ENCODE measurements at regions not wholly inside any gene's neighbourhood (a gene's known extent, or its start where the extent isn't known, plus 50 kb on each side); places are given as distances from the start of the nearest gene placed in this dataset.
"Not testable (repeated sequence)": the region's sequence is repeated elsewhere in the genome, so short reads cannot be mapped to it uniquely, and the experiment has no call there.

DNA sequence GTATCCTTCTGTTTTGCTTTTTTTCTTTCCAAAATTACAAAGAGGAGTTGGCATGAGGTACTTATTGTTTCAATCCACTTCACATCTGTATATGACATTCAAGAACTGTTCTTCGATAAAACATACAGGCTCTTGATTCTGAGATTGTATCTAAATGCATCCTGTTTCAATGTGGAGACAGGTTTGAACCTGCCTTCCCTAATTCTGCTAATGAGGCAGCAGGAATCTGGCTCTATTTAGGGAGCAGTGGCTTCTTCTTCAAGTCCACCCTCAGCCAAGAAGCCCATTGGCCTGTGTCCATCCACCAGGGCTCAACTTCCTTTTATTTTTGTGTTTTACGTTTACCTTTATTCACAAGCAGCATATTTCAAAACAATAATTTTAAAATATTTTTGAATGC lies 84.8 kb upstream of the PIK3C3 start:
- Histone ChIP-seq H3K36me3 (ENCODE audit: control insufficient read depth in 2 of 2, insufficient read depth in 2 of 2, low read length in 2 of 2) (no peaks in the 10 kb centered on the region), H3K27ac (ENCODE audit: low read length) (no peak overlapping the region), H3K9me3 (ENCODE audit: control insufficient read depth in 2 of 2, low read length in 2 of 2) (no peaks in the 10 kb centered on the region)

DNA sequence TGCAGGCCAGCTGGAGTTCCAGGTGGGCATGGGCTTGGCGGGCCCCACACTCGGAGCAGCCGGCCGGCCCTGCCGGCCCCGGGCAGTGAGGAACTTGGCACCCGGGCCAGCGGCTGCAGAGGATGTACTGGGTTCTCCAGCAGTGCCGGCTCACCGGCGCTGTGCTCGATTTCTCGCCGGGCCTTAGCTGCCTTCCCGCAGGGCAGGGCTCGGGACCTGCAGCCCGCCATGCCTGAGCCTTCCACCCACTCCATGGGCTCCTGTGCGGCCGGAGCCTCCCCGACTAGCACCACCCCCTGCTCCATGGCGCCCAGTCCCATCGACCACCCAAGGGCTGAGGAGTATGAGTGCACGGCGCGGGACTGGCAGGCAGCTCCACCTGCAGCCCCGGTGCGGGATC lies 89.2 kb upstream of the PIK3C3 start:
- not testable (repeated sequence) for H3K4me1 ChIP-seq (ENCODE audit: control insufficient read depth, insufficient read depth, low read length); H3K27me3 ChIP-seq (ENCODE audit: control insufficient read depth in 1 of 2, insufficient read depth in 2 of 2, low read length in 2 of 2); H3K9me3 ChIP-seq (ENCODE audit: control insufficient read depth in 2 of 2, low read length in 2 of 2); H3K27ac ChIP-seq (ENCODE audit: low read length); H3K9ac ChIP-seq (ENCODE audit: low read length in 2 of 2); H3K36me3 ChIP-seq (ENCODE audit: control insufficient read depth in 2 of 2, insufficient read depth in 2 of 2, low read length in 2 of 2); H3K4me3 ChIP-seq (ENCODE audit: low read length in 2 of 2)

More for the DNA sequence above, 84.8 kb upstream of the PIK3C3 start:
- Histone ChIP-seq H3K9ac (ENCODE audit: low read length in 2 of 2) (no peak overlapping the region), H3K27me3 (ENCODE audit: control insufficient read depth in 1 of 2, insufficient read depth in 2 of 2, low read length in 2 of 2) (no peaks in the 10 kb centered on the region), H3K4me1 (ENCODE audit: control insufficient read depth, insufficient read depth, low read length) (no peaks in the 10 kb centered on the region), H3K4me3 (ENCODE audit: low read length in 2 of 2) (no peak overlapping the region)

DNA sequence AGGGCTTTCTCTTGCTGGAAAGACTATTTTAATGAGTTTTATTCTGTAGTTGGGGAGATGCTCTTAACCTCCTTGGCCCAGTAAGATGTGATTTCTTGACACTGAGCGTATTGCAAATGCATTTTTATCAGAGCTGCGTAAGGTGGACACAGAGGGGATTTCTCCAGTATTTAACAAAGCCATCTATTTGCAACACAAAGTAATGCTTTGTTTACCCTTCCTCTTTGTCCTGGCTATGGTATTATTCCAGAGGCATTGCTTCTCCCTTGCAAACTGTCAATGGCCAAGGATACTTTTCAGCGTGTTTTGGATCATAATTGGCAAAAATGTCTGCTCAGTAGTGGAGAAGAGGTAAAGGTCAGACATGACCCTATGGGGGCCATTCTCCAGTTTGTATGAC lies 90.8 kb upstream of the PIK3C3 start:
- Histone ChIP-seq H3K36me3 (ENCODE audit: control insufficient read depth in 2 of 2, insufficient read depth in 2 of 2, low read length in 2 of 2) (no peaks in the 10 kb centered on the region), H3K4me1 (ENCODE audit: control insufficient read depth, insufficient read depth, low read length) (no peaks in the 10 kb centered on the region), H3K4me3 (ENCODE audit: low read length in 2 of 2) (no peak overlapping the region), H3K9me3 (ENCODE audit: control insufficient read depth in 2 of 2, low read length in 2 of 2) (no peaks in the 10 kb centered on the region), H3K9ac (ENCODE audit: low read length in 2 of 2) (no peak overlapping the region), H3K27me3 (ENCODE audit: control insufficient read depth in 1 of 2, insufficient read depth in 2 of 2, low read length in 2 of 2) (no peaks in the 10 kb centered on the region), H3K27ac (ENCODE audit: low read length) (no peak overlapping the region)

DNA sequence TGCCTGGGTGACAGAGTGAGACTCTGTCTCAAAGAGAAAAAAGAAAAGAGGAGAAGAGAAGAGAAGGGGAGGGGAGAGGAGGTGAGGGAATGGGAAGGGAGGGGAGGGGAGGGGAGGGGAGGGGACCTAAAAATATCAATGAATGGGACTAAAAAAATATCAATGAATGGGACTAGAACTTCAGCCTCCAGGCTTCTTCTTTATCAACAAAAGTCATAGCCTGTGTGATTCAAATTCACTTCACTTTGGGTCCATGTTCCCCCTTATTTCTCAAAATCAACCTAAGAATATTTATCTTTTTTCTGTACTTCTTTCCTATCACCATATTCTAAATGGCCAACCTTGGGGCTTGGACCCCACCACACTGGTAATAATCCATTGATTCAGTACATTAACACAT lies 92.1 kb upstream of the PIK3C3 start:
- Histone ChIP-seq H3K9ac (ENCODE audit: low read length in 2 of 2) (no peak overlapping the region), H3K4me1 (ENCODE audit: control insufficient read depth, insufficient read depth, low read length) (no peaks in the 10 kb centered on the region), H3K27ac (ENCODE audit: low read length) (no peak overlapping the region), H3K27me3 (ENCODE audit: control insufficient read depth in 1 of 2, insufficient read depth in 2 of 2, low read length in 2 of 2) (no peaks in the 10 kb centered on the region), H3K36me3 (ENCODE audit: control insufficient read depth in 2 of 2, insufficient read depth in 2 of 2, low read length in 2 of 2) (no peaks in the 10 kb centered on the region), H3K9me3 (ENCODE audit: control insufficient read depth in 2 of 2, low read length in 2 of 2) (no peaks in the 10 kb centered on the region), H3K4me3 (ENCODE audit: low read length in 2 of 2) (no peak overlapping the region)

DNA sequence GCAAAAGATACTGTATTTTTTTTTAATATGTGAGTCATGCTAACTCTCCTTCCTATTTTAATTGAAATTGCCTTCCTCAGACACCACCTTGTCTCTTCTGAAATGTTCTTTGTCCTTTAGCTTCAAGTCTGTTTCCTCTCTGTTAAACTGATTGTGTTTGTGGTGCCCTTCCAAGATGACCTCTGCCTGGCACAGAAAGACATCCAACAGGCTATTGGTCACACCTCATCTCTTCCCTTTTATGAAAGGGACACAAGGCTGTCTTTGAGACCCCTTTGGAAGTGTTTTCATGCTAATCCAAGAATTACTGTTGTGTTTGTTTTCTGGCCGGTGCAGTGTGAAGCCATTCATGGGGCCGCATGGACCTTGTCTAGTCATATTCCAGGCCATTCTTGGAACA lies 94.0 kb upstream of the PIK3C3 start:
- Histone ChIP-seq H3K27me3 (ENCODE audit: control insufficient read depth in 1 of 2, insufficient read depth in 2 of 2, low read length in 2 of 2) (no peaks in the 10 kb centered on the region), H3K4me1 (ENCODE audit: control insufficient read depth, insufficient read depth, low read length) (no peaks in the 10 kb centered on the region), H3K4me3 (ENCODE audit: low read length in 2 of 2) (no peak overlapping the region)

DNA sequence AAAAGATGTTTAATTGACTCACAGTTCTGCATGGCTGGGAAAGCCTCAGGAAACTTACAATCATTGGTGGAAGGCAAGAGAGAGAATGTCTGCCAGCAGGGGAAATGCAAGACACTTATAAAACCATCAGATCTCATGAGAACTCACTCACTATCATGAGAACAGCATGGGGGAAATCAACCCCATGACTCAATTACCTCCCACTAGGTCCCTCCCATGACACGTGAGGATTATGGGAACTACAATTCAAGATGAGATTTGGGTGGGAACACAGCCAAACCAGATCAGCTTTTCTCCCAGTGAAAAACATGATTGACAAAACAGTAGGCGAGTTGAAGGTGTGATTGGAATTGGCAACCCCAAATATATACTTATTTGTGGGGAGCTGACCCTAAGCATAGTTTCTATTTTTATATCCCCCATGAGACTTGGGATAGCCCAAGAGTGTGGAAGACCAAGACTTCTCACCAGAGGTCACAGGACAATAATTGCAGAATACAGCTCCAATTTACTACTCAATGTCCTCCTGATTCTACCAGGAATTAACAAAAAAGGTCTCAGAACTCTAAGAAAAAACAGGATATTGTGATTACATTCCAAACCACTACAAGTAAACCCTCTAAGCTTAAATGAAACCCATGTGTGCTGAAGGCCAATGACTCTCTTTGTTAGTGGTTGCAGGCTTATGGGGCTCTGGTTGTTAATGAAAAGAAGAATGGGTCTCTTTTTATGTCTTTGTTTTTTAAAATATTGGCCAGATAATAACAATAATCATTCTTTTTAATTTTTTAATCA lies 96.1 kb upstream of the PIK3C3 start:
- Histone ChIP-seq H3K4me1 (ENCODE audit: control insufficient read depth, insufficient read depth, low read length) (no peaks in the 10 kb centered on the region), H3K27me3 (ENCODE audit: control insufficient read depth in 1 of 2, insufficient read depth in 2 of 2, low read length in 2 of 2) (no peaks in the 10 kb centered on the region), H3K27ac (ENCODE audit: low read length) (no peak overlapping the region), H3K9me3 (ENCODE audit: control insufficient read depth in 2 of 2, low read length in 2 of 2) (no peaks in the 10 kb centered on the region), H3K36me3 (ENCODE audit: control insufficient read depth in 2 of 2, insufficient read depth in 2 of 2, low read length in 2 of 2) (no peaks in the 10 kb centered on the region), H3K9ac (ENCODE audit: low read length in 2 of 2) (no peak overlapping the region), H3K4me3 (ENCODE audit: low read length in 2 of 2) (no peak overlapping the region)

More for the DNA sequence above, 94.0 kb upstream of the PIK3C3 start:
- H3K9me3 ChIP-seq (ENCODE audit: control insufficient read depth in 2 of 2, low read length in 2 of 2): no peaks in the 10 kb centered on the region
- no peak overlapping the region for H3K27ac ChIP-seq (ENCODE audit: low read length)
- H3K36me3 ChIP-seq (ENCODE audit: control insufficient read depth in 2 of 2, insufficient read depth in 2 of 2, low read length in 2 of 2): no peaks in the 10 kb centered on the region
- no peak overlapping the region for H3K9ac ChIP-seq (ENCODE audit: low read length in 2 of 2)

DNA sequence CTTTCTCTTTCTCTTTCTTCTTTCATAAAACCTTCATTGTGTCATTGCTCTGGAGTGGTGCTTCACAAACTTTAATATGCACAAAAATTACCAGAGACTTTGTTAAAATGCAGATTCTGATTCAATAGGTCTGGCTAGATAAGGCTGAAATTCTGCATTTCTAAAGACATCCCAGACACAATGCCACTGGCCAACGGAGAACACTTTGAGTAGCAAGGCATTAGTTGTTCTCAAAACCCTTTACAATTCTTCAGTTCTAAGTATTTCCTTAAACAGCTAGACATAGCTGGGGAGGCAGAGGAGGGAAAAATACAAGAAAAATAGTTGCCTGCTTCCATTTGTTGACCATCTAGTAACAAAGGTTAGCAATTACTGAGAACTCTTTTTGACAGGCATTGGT lies 101.8 kb upstream of the PIK3C3 start:
- no peak overlapping the region for H3K27ac ChIP-seq (ENCODE audit: low read length)
- no peaks in the 10 kb centered on the region for H3K27me3 ChIP-seq (ENCODE audit: control insufficient read depth in 1 of 2, insufficient read depth in 2 of 2, low read length in 2 of 2)
- no peak overlapping the region for H3K9ac ChIP-seq (ENCODE audit: low read length in 2 of 2)
- H3K36me3 ChIP-seq (ENCODE audit: control insufficient read depth in 2 of 2, insufficient read depth in 2 of 2, low read length in 2 of 2): no peaks in the 10 kb centered on the region
- no peaks in the 10 kb centered on the region for H3K4me1 ChIP-seq (ENCODE audit: control insufficient read depth, insufficient read depth, low read length)
- H3K4me3 ChIP-seq (ENCODE audit: low read length in 2 of 2): no peak overlapping the region
- no peaks in the 10 kb centered on the region for H3K9me3 ChIP-seq (ENCODE audit: control insufficient read depth in 2 of 2, low read length in 2 of 2)

DNA sequence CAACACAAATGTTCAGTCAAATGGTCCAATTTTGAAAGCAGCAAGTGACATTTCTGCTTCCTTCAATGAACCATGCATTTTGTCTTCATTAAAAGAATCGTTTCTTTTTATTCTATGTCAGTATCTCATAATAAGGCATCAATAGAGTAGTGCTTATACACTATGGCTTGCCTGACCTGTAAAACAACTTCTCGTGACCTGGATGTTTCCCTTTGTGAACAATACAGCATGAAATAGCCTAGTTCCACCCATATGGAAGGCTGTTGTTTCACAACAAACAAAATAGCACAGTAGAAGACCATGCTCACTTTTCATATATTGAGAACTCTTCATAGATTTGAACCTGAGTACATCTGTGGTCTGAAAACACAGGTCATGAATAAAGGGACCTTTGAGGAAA lies 104.3 kb upstream of the PIK3C3 start:
- no peaks in the 10 kb centered on the region for H3K9me3 ChIP-seq (ENCODE audit: control insufficient read depth in 2 of 2, low read length in 2 of 2)
- H3K4me3 ChIP-seq (ENCODE audit: low read length in 2 of 2): no peak overlapping the region
- no peak overlapping the region for H3K27ac ChIP-seq (ENCODE audit: low read length)
- H3K27me3 ChIP-seq (ENCODE audit: control insufficient read depth in 1 of 2, insufficient read depth in 2 of 2, low read length in 2 of 2): no peaks in the 10 kb centered on the region
- H3K4me1 ChIP-seq (ENCODE audit: control insufficient read depth, insufficient read depth, low read length): no peaks in the 10 kb centered on the region
- H3K36me3 ChIP-seq (ENCODE audit: control insufficient read depth in 2 of 2, insufficient read depth in 2 of 2, low read length in 2 of 2): no peaks in the 10 kb centered on the region
- no peak overlapping the region for H3K9ac ChIP-seq (ENCODE audit: low read length in 2 of 2)

DNA sequence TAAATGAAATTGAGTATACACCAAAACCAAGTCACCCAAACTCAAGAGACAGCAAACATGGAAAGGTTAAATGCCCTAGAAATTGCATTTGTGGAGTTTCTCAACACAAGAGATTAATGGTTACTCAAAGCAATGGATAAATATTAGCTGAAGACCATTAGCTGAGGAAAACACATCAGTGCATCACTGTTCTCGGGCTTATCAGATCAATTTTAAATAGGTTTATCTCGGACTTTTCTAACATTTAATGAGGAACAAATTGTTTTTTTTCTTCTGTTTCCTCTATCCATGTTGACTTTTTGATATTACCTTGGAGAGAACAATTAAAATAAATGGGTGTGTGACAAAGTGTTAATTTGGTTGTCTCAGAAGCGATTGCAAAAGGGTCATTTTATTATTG lies 105.4 kb upstream of the PIK3C3 start:
- Histone ChIP-seq H3K4me1 (ENCODE audit: control insufficient read depth, insufficient read depth, low read length) (no peaks in the 10 kb centered on the region), H3K27me3 (ENCODE audit: control insufficient read depth in 1 of 2, insufficient read depth in 2 of 2, low read length in 2 of 2) (no peaks in the 10 kb centered on the region), H3K9ac (ENCODE audit: low read length in 2 of 2) (no peak overlapping the region), H3K36me3 (ENCODE audit: control insufficient read depth in 2 of 2, insufficient read depth in 2 of 2, low read length in 2 of 2) (no peaks in the 10 kb centered on the region), H3K27ac (ENCODE audit: low read length) (no peak overlapping the region), H3K4me3 (ENCODE audit: low read length in 2 of 2) (no peak overlapping the region), H3K9me3 (ENCODE audit: control insufficient read depth in 2 of 2, low read length in 2 of 2) (no peaks in the 10 kb centered on the region)

DNA sequence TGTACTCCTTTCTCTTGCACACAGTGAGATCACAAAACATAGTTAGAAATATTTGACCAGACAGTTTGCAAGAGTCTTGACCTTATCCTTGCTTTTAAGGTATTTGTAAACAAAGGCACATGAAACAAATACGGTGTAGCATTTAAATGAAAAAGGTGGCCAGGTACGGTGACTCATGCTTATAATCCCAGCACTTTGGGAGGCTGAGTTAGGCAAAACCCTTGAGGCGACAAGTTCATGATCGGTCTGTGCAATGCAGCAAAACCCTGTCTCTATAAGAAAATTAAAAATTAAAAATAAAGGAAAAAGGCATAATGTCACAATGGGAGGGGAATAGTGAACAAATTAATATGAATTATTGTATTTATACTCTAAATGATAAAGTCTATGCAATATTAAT lies 109.5 kb upstream of the PIK3C3 start:
- H3K4me1 ChIP-seq (ENCODE audit: control insufficient read depth, insufficient read depth, low read length): no peaks in the 10 kb centered on the region
- no peaks in the 10 kb centered on the region for H3K27me3 ChIP-seq (ENCODE audit: control insufficient read depth in 1 of 2, insufficient read depth in 2 of 2, low read length in 2 of 2)
- no peak overlapping the region for H3K4me3 ChIP-seq (ENCODE audit: low read length in 2 of 2)
- no peaks in the 10 kb centered on the region for H3K36me3 ChIP-seq (ENCODE audit: control insufficient read depth in 2 of 2, insufficient read depth in 2 of 2, low read length in 2 of 2)
- H3K27ac ChIP-seq (ENCODE audit: low read length): no peak overlapping the region
- no peak overlapping the region for H3K9ac ChIP-seq (ENCODE audit: low read length in 2 of 2)
- no peaks in the 10 kb centered on the region for H3K9me3 ChIP-seq (ENCODE audit: control insufficient read depth in 2 of 2, low read length in 2 of 2)

DNA sequence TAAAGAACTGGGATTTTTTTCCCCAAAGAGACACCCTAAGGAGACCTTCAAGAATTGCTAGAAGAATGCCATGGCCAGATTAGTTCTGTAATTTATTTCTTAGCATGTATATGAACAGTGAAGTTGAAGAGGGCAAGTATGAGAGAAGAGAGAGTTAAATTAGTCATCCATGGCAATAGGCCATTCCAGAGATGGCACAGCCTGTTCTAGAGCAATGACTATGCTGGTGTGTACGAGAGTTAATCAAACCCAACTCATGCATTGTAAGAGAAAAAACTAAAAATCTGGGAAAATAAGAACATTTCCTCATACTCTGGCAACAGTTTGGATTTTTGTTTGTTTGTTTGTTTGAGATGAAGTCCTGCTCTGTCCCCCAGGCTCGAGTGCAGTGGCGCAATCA lies 112.1 kb upstream of the PIK3C3 start:
- no peak overlapping the region for H3K4me3 ChIP-seq (ENCODE audit: low read length in 2 of 2)
- no peaks in the 10 kb centered on the region for H3K4me1 ChIP-seq (ENCODE audit: control insufficient read depth, insufficient read depth, low read length)
- no peak overlapping the region for H3K9ac ChIP-seq (ENCODE audit: low read length in 2 of 2)
- H3K36me3 ChIP-seq (ENCODE audit: control insufficient read depth in 2 of 2, insufficient read depth in 2 of 2, low read length in 2 of 2): no peaks in the 10 kb centered on the region
- H3K9me3 ChIP-seq (ENCODE audit: control insufficient read depth in 2 of 2, low read length in 2 of 2): no peaks in the 10 kb centered on the region
- H3K27ac ChIP-seq (ENCODE audit: low read length): no peak overlapping the region
- no peaks in the 10 kb centered on the region for H3K27me3 ChIP-seq (ENCODE audit: control insufficient read depth in 1 of 2, insufficient read depth in 2 of 2, low read length in 2 of 2)

Data from stomach smooth muscle (tissue), 2 donors.